Stomach (tissue), 4 donors: ENCODE measurements at regions not wholly inside any gene's neighbourhood (a gene's known extent, or its start where the extent isn't known, plus 50 kb on each side); places are given as distances from the start of the nearest gene placed in this dataset.

Source experiments
- POLR2AphosphoS5 ChIP-seq, 3 donors: sonication (generic); formaldehyde crosslinking; IDR thresholded peaks; one replicate each; pipeline ENCODE4 v1.6.1; 2016; ENCODE audit warnings: antibody characterized with exemption in 3 of 3
- TF ChIP-seq, protein P1 (sequence below), 7 experiments: fragments of 450-650 bp in 4 of 7; fragments of 200-600 bp in 3 of 7; sonication (generic) in 3 of 7; IDR thresholded peaks; one replicate each; pipeline ENCODE4 v1.5.1; 2016 to 2019; ENCODE audit warnings: antibody characterized with exemption in 7 of 7, control low read depth in 2 of 7, mild to moderate bottlenecking in 1 of 7

DNA sequence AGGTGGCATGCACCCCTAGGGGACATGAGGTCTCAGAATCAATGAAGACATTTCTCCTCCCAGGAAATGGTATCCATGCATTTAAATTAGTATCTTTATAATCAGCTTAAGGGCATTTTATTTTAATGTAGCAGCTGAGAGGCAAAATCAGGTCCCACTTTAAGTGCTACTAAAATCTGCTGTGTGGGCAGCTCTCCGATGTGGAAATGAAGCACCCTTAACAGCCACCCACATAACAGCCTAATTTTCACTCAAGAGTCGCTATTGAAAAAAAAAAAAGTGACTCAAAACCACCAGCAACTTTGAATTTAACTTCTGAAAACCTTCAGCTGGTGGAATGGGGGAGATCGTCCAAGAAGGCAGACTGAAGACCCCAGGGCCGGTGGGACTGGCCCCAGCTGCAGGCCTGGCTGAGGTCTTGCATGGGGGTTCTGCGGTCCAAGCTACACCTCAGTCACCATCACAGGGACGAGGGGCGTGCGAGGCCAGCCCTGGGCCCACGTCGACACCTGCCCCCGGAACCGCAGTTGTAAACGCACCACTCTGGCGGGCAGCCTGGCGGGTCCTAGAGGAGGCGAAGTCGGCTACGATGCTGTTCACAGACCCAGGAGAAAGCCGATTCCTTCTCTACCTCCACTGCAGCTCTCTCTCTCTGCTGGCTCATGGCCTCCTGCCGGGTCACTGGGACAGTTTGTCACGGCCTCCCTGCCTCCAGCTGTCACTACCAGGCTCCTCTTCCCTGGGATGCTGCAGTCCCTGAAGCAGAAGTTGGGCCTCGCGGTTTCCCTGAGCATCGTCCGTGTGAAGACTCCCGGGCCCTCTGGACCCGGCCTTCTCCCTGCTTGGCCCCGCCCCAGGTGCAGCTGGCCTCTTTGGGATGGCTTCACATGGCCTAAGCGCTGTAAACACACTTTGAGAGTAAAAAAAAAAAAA is 111.9 kb downstream of the KCNF1 start:
- TF ChIP-seq POLR2AphosphoS5 (IDR thresholded peaks at IDR 0.05): no peak
- TF ChIP-seq, protein P1, sequence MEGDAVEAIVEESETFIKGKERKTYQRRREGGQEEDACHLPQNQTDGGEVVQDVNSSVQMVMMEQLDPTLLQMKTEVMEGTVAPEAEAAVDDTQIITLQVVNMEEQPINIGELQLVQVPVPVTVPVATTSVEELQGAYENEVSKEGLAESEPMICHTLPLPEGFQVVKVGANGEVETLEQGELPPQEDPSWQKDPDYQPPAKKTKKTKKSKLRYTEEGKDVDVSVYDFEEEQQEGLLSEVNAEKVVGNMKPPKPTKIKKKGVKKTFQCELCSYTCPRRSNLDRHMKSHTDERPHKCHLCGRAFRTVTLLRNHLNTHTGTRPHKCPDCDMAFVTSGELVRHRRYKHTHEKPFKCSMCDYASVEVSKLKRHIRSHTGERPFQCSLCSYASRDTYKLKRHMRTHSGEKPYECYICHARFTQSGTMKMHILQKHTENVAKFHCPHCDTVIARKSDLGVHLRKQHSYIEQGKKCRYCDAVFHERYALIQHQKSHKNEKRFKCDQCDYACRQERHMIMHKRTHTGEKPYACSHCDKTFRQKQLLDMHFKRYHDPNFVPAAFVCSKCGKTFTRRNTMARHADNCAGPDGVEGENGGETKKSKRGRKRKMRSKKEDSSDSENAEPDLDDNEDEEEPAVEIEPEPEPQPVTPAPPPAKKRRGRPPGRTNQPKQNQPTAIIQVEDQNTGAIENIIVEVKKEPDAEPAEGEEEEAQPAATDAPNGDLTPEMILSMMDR (IDR thresholded peaks at IDR 0.05): no peak
